HEK293 (cell line): ENCODE measurements at regions not wholly inside any gene's neighbourhood (a gene's known extent, or its start where the extent isn't known, plus 50 kb on each side); places are given as distances from the start of the nearest gene placed in this dataset.
"Not testable (repeated sequence)": the region's sequence is repeated elsewhere in the genome, so short reads cannot be mapped to it uniquely, and the experiment has no call there.

Experiments
- CTCF ChIA-PET: fragments of 350-600 bp; formaldehyde crosslinking; extraction: SDS; loops from one replicate; lab custom pipeline; 2021; ENCODE audit warnings: antibody characterized with exemption; lab: Yijun Ruan, JAX
- POLR2A ChIA-PET: fragments of 300-600 bp; formaldehyde crosslinking; extraction: SDS; loops from one replicate; lab custom pipeline; 2020; ENCODE audit warnings: antibody characterized with exemption, inconsistent platforms; lab: Yijun Ruan, JAX
- H3K27ac ChIP-seq: fragments of 200-500 bp; sonication (Bioruptor generic); 2 replicates; pipeline ENCODE4 v1.5.1; 2014; ENCODE audit warnings: low read depth, low read length, control low read depth, inconsistent platforms; ENCODE audit errors: extremely low read depth
- H3K36me3 ChIP-seq, 2 experiments: fragments of 200-500 bp in 1 of 2; sonication (Bioruptor generic) in 1 of 2; 1 replicate in 1 of 2; 2 replicates in 1 of 2; pipeline ENCODE4 v1.5.1; 2014 to 2017; ENCODE audit warnings: inconsistent platforms in 2 of 2, low read length in 2 of 2; ENCODE audit not compliant: control insufficient read depth in 2 of 2, insufficient read depth in 1 of 2
- H3K4me1 ChIP-seq: fragments of 200-500 bp; sonication (Bioruptor generic); 2 replicates; pipeline ENCODE4 v1.5.1; 2014; ENCODE audit warnings: mild to moderate bottlenecking, low read length, inconsistent platforms; ENCODE audit not compliant: control insufficient read depth, insufficient read depth
- H3K4me3 ChIP-seq: 2 replicates; pipeline ENCODE4 v1.5.1; 2011; ENCODE audit warnings: low read depth, mild to moderate bottlenecking, control low read depth, low read length, moderate library complexity
- H3K9me3 ChIP-seq: fragments of 200-500 bp; sonication (Bioruptor generic); 2 replicates; pipeline ENCODE4 v1.5.1; 2014; ENCODE audit warnings: low read depth, low read length, inconsistent platforms; ENCODE audit not compliant: control insufficient read depth, insufficient read depth
- HOXA7 ChIP-seq: sonication (generic); formaldehyde crosslinking; IDR thresholded peaks from 2 replicates; pipeline ENCODE4 v1.8.1; 2022; ENCODE audit warnings: missing genetic modification reagents, borderline replicate concordance
- KLF16 ChIP-seq: fragments of 450-650 bp; formaldehyde crosslinking; IDR thresholded peaks from 2 replicates; pipeline ENCODE4 v1.5.1; 2017; ENCODE audit warnings: missing biosample characterization, missing genetic modification characterization
- TCF7L2 ChIP-seq: IDR thresholded peaks from 2 replicates; pipeline ENCODE4 v1.6.1; 2011; ENCODE audit warnings: low read depth, mild to moderate bottlenecking, inconsistent platforms, low read length, moderate library complexity, borderline replicate concordance
- TRIM28 ChIP-seq: IDR thresholded peaks from 2 replicates; pipeline ENCODE4 v1.6.1; 2011; ENCODE audit warnings: low read length, control low read depth, borderline replicate concordance
- ZBTB20 ChIP-seq: fragments of 450-650 bp; formaldehyde crosslinking; IDR thresholded peaks from 2 replicates; pipeline ENCODE4 v1.5.1; 2016; ENCODE audit warnings: missing biosample characterization, missing genetic modification characterization
- ZNF112 ChIP-seq: fragments of 450-650 bp; formaldehyde crosslinking; IDR thresholded peaks from 2 replicates; pipeline ENCODE4 v1.5.0; 2017; ENCODE audit warnings: missing biosample characterization, missing genetic modification characterization
- ZNF202 ChIP-seq: fragments of 450-650 bp; formaldehyde crosslinking; IDR thresholded peaks from 2 replicates; pipeline ENCODE4 v1.5.1; 2016; ENCODE audit warnings: missing biosample characterization, missing genetic modification characterization, borderline replicate concordance
- ZNF266 ChIP-seq: fragments of 450-650 bp; formaldehyde crosslinking; IDR thresholded peaks from 2 replicates; pipeline ENCODE4 v1.5.1; 2016; ENCODE audit warnings: missing biosample characterization, missing genetic modification characterization, low read depth
- ZNF404 ChIP-seq: fragments of 450-650 bp; formaldehyde crosslinking; IDR thresholded peaks from 2 replicates; pipeline ENCODE4 v1.5.1; 2017; ENCODE audit warnings: missing biosample characterization, missing genetic modification characterization
- ZNF510 ChIP-seq: fragments of 450-650 bp; formaldehyde crosslinking; IDR thresholded peaks from 2 replicates; pipeline ENCODE4 v1.5.1; 2018; ENCODE audit warnings: mild to moderate bottlenecking, missing genetic modification characterization, missing biosample characterization; ENCODE audit not compliant: insufficient replicate concordance
- ZNF514 ChIP-seq: fragments of 450-650 bp; formaldehyde crosslinking; IDR thresholded peaks from 2 replicates; pipeline ENCODE4 v1.5.1; 2016; ENCODE audit warnings: missing biosample characterization, missing genetic modification characterization
- ZNF530 ChIP-seq: fragments of 450-650 bp; formaldehyde crosslinking; IDR thresholded peaks from 2 replicates; pipeline ENCODE4 v1.5.1; 2016; ENCODE audit warnings: low read depth, missing biosample characterization, missing genetic modification characterization
- ZNF571 ChIP-seq: fragments of 450-650 bp; formaldehyde crosslinking; IDR thresholded peaks from 2 replicates; pipeline ENCODE4 v1.5.0; 2017; ENCODE audit warnings: missing biosample characterization, missing genetic modification characterization
- ZNF626 ChIP-seq: fragments of 450-650 bp; sonication (Bioruptor Pico); formaldehyde crosslinking; IDR thresholded peaks from 2 replicates; pipeline ENCODE4 v1.5.1; 2018; ENCODE audit warnings: missing biosample characterization, missing genetic modification characterization, inconsistent platforms
- ZNF654 ChIP-seq: fragments of 450-650 bp; formaldehyde crosslinking; IDR thresholded peaks from 2 replicates; pipeline ENCODE4 v1.5.1; 2016; ENCODE audit warnings: low read depth, missing biosample characterization, missing genetic modification characterization
- ZNF785 ChIP-seq: fragments of 450-650 bp; formaldehyde crosslinking; IDR thresholded peaks from 2 replicates; pipeline ENCODE4 v1.5.1; 2016; ENCODE audit warnings: missing biosample characterization, missing genetic modification characterization
- ZSCAN30 ChIP-seq: fragments of 450-650 bp; IDR thresholded peaks from 2 replicates; pipeline ENCODE4 v1.5.1; 2018; ENCODE audit warnings: missing biosample characterization, mild to moderate bottlenecking, missing genetic modification characterization, moderate library complexity
- TF ChIP-seq, protein P1 (sequence below): fragments of 450-650 bp; formaldehyde crosslinking; IDR thresholded peaks from 2 replicates; pipeline ENCODE4 v1.5.1; 2017; ENCODE audit warnings: missing biosample characterization, missing genetic modification characterization
- TF ChIP-seq, protein P2 (sequence below): fragments of 450-650 bp; formaldehyde crosslinking; IDR thresholded peaks from 2 replicates; pipeline ENCODE4 v1.5.1; 2017; ENCODE audit warnings: missing biosample characterization, missing genetic modification characterization
- TF ChIP-seq, protein P3 (sequence below): fragments of 450-650 bp; formaldehyde crosslinking; IDR thresholded peaks from 2 replicates; pipeline ENCODE4 v1.5.1; 2017; ENCODE audit warnings: missing biosample characterization, missing genetic modification characterization

DNA sequence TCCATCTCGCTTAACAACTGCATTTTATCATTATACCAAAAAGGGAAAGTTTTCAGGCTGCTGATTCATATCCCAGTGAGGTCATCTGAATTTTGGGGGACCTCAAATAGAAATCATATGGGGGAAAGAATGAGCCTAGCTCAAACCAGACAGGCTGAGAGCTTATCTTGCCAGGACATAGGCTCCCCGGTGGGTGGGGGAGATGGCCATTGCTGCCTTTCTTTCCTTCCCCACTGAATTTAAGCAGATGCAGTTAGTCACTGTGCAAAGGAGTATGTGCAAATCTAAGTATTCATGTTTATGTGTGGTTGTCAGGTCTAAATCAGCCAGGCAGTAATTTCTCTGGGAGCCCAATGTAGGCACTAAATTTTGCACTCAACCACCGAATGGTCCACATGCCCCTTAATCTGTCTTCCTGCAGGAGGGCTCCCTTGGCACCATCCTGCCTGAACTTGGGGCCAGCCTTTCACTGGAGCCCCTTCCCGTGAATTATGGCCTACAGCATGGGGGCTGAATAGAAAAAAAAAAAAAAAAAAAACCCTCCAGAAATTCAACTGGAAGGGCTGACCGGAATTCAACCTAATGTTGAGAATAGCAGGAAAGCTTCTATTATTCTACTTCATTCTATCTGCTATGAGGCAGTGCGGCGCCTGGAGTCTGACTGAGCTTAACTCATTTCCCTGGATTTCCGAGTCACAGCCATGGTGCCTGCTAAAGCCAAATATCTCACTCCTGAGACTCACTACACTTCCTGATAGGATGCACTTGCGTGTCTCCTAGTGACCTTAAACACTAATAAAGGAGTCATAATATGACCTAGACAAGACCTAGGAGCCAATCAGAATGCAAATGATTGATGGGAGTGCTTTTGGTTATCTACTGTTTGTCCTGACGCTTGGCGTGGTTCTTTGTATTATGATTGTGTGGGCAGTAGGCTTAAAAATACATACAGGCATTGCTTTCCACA lies 161.5 kb upstream of the HEY2 start:
- no peak for TF ChIP-seq ZNF654 (tag by site-specific recombination)
- no peak for TF ChIP-seq ZNF571 (tag by site-specific recombination)
- peak; percentile 74 for TF ChIP-seq TRIM28
- TF ChIP-seq, protein P1, sequence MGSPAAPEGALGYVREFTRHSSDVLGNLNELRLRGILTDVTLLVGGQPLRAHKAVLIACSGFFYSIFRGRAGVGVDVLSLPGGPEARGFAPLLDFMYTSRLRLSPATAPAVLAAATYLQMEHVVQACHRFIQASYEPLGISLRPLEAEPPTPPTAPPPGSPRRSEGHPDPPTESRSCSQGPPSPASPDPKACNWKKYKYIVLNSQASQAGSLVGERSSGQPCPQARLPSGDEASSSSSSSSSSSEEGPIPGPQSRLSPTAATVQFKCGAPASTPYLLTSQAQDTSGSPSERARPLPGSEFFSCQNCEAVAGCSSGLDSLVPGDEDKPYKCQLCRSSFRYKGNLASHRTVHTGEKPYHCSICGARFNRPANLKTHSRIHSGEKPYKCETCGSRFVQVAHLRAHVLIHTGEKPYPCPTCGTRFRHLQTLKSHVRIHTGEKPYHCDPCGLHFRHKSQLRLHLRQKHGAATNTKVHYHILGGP, result no peak
- no peak for TF ChIP-seq ZNF510 (tag by site-specific recombination)
- no peak for TF ChIP-seq ZBTB20 (tag by site-specific recombination)
- no peak for TF ChIP-seq ZNF404
- H3K4me1 ChIP-seq, result no peaks in the 10 kb centered on the region; the same call in 1 of the 2 replicates
- ChIA-PET CTCF (interaction anchor here (0.6 to 1.5 kb wide), 2 partner anchors 12 to 194 kb away, joined by 3 read pairs; no protein-coding TSS in a partner anchor), POLR2A (no interaction called here)
- no peak overlapping the region for H3K27ac ChIP-seq
- H3K36me3 ChIP-seq, result no peaks in the 10 kb centered on the region
- no peak overlapping the region for H3K4me3 ChIP-seq
- no peaks in the 10 kb centered on the region for H3K9me3 ChIP-seq

DNA sequence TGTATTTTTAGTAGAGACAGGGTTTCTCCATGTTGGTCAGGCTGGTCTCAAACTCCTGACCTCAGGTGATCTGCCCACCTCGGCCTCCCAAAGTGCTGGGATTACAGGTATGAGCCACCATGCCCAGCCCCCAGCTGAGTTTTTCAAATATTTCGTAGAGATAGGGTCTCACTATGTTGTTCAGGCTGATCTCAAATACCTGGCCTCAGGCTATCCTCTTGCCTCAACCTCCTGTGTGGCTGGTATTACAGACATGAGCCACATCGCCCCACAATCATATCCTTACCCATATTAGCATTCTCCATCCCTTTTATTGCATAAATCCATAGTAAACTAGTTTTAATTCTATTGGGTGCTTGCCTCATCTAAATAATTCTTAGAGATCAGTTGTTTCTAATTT lies 157.6 kb upstream of the HEY2 start:
- H3K4me1 ChIP-seq, H3K9me3 ChIP-seq, H3K4me3 ChIP-seq, H3K27ac ChIP-seq, H3K36me3 ChIP-seq, POLR2A ChIA-PET: not testable (repeated sequence)
- CTCF ChIA-PET, result interaction anchor here (0.7 kb wide), 1 partner anchor 353 kb away, joined by 4 read pairs; no protein-coding TSS in a partner anchor

DNA sequence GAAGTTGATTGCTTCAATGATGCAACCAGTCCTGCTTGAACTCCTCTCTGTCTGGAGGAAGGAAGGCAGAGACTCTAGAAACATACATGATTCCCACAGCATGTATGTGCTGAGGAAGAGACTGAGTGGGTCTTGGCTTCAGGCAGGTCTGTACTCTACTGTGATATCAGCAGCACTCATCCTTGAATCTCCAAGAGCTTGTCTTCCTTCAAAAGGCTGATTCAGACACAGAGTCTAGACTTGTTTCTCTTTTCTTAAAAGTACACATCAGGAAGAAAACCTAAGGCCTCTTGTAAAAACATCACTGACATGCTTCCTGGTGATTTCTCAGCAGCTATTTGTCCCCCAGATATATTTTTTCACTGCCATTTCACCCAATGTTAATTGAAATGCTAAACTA lies 155.7 kb upstream of the HEY2 start:
- H3K27ac ChIP-seq, result no peak overlapping the region
- peaks cover 4% of the 10 kb centered on the region; the same call in 1 of the 2 replicates for H3K4me1 ChIP-seq
- no peaks in the 10 kb centered on the region for H3K9me3 ChIP-seq
- H3K4me3 ChIP-seq, result no peak overlapping the region
- POLR2A ChIA-PET, result no interaction called here
- no peak for TF ChIP-seq ZNF266 (tag by site-specific recombination)
- no peak for TF ChIP-seq KLF16 (tag by site-specific recombination)
- TF ChIP-seq ZNF202 (tag by site-specific recombination), result no peak
- TF ChIP-seq HOXA7, result no peak
- no peak for TF ChIP-seq ZNF626 (tag by site-specific recombination)
- no peak for TF ChIP-seq ZNF785 (tag by site-specific recombination)
- TF ChIP-seq, protein P2, sequence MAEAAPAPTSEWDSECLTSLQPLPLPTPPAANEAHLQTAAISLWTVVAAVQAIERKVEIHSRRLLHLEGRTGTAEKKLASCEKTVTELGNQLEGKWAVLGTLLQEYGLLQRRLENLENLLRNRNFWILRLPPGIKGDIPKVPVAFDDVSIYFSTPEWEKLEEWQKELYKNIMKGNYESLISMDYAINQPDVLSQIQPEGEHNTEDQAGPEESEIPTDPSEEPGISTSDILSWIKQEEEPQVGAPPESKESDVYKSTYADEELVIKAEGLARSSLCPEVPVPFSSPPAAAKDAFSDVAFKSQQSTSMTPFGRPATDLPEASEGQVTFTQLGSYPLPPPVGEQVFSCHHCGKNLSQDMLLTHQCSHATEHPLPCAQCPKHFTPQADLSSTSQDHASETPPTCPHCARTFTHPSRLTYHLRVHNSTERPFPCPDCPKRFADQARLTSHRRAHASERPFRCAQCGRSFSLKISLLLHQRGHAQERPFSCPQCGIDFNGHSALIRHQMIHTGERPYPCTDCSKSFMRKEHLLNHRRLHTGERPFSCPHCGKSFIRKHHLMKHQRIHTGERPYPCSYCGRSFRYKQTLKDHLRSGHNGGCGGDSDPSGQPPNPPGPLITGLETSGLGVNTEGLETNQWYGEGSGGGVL (tag by site-specific recombination), result no peak
- TF ChIP-seq ZNF514 (tag by site-specific recombination), result no peak
- TF ChIP-seq, protein P3, sequence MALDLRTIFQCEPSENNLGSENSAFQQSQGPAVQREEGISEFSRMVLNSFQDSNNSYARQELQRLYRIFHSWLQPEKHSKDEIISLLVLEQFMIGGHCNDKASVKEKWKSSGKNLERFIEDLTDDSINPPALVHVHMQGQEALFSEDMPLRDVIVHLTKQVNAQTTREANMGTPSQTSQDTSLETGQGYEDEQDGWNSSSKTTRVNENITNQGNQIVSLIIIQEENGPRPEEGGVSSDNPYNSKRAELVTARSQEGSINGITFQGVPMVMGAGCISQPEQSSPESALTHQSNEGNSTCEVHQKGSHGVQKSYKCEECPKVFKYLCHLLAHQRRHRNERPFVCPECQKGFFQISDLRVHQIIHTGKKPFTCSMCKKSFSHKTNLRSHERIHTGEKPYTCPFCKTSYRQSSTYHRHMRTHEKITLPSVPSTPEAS, result no peak
- TF ChIP-seq ZNF530 (tag by site-specific recombination), result no peak
- TF ChIP-seq ZNF112 (tag by site-specific recombination), result no peak
- no peak for TF ChIP-seq TCF7L2
- no peak for TF ChIP-seq ZSCAN30 (tag by site-specific recombination)
- CTCF ChIA-PET, result interaction anchor here (0.7 kb wide), 1 partner anchor 265 kb away, joined by 3 read pairs; no protein-coding TSS in a partner anchor
- H3K36me3 ChIP-seq, result no peaks in the 10 kb centered on the region
